Cardiac fibroblast (primary cell): ENCODE measurements at regions not wholly inside any gene's neighbourhood (a gene's known extent, or its start where the extent isn't known, plus 50 kb on each side); places are given as distances from the start of the nearest gene placed in this dataset.

Source experiments
- DNase-seq, 2 donors: peaks; one replicate each; pipeline versions ENCODE4 v3.0.0 to v3.0.0-alpha.2; 2010; ENCODE audit warnings: low read depth in 2 of 2
- H3K4me3 ChIP-seq, 2 donors: replicated peaks in 1 of 2; 1 replicate in 1 of 2; 2 replicates in 1 of 2; pipeline ENCODE4 v1.5.1; 2011; ENCODE audit warnings: low read depth in 2 of 2, low read length in 2 of 2, mild to moderate bottlenecking in 2 of 2, moderate library complexity in 1 of 2
- CTCF ChIP-seq: IDR thresholded peaks from one replicate; pipeline ENCODE4 v1.5.1; 2011; ENCODE audit warnings: low read depth, mild to moderate bottlenecking, low read length, inconsistent platforms

DNA sequence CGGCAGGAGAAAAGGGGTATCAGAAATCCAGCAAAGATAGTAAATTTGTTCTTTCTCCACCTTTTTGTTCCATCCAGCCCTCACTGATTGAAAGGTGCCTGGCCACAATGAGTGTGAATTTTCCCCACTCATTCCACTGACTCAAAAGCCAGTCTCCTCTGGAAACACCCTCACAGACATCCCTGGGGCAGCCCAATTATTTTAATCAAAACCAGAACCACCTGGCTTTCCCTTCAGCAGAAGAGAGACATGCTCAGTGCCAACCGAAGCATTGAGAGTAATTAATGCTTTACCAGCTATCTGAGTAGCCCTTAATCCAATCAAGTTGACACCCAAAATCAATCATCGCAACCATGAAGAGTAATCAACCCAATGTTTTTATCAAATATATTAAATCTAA, 1129.6 kb upstream of the GBE1 start:
- TF ChIP-seq CTCF, result no peak
- H3K4me3 ChIP-seq, result no peak overlapping the region
- DNase-seq, result no peak

DNA sequence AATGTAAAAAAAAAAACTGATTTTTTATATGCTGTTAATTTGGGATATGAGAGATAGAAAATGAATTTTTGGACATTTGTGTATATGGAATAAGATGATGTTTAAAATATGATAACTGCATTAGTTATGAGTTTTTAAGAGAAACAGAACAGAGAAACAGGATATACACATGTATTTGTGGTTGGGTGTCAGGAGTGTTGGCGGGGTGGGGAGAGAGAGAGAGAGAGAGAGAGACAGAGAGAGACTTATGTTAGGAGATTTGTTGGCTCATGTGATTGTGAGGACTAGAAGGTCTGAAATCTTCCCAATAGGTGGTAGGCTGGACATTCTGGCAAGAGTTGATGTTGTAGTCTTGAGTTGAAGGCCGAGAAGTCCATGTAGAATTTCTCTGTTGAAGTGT, 1121.6 kb upstream of the GBE1 start:
- no peak for DNase-seq
- no peak overlapping the region for H3K4me3 ChIP-seq
- no peak for TF ChIP-seq CTCF

DNA sequence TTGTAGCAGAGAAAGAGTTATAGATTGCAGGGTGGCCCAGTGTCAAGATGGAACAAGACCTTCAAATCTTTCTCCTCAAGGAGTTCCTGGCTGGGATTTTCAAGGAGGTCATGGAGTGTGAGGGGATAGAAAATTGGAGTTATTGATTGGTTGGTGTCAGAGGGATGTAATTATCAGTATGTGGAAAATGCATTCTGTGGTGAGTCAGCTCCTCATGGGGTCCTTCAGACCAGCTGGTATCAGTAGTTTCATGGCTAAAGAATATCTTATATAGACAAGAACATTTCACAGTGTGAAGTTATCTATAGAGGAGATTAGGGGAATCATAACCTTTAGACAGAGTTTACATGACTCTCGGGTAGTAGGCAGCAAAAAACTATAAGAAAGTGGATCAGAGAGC, 1114.0 kb upstream of the GBE1 start:
- TF ChIP-seq CTCF, result no peak
- no peak for DNase-seq
- H3K4me3 ChIP-seq, result no peak overlapping the region

GRCh38 chr3:82839871-82840270, 1078.4 kb upstream of the GBE1 start:
- DNase-seq, result no peak
- TF ChIP-seq CTCF, result no peak
- no peak overlapping the region for H3K4me3 ChIP-seq

- no peak for DNase-seq
- TF ChIP-seq CTCF, result no peak
- H3K4me3 ChIP-seq, result no peak overlapping the region
These were observed 1072.7 kb upstream of the GBE1 start for GRCh38 chr3:82834098-82834497.

GRCh38 chr3:82824491-82824890, 1063.0 kb upstream of the GBE1 start:
- TF ChIP-seq CTCF, result no peak

GRCh38 chr3:82816086-82816485, 1054.6 kb upstream of the GBE1 start:
- H3K4me3 ChIP-seq, result no peak overlapping the region
- TF ChIP-seq CTCF, result no peak
- DNase-seq, result no peak

More at GRCh38 chr3:82824491-82824890, 1063.0 kb upstream of the GBE1 start:
- no peak for DNase-seq
- no peak overlapping the region for H3K4me3 ChIP-seq
